ENCODE measurements at regions not wholly inside any gene's neighbourhood (a gene's known extent, or its start where the extent isn't known, plus 50 kb on each side); places are given as distances from the start of the nearest gene placed in this dataset.

- TF ChIP-seq CTCF (IDR thresholded peaks at IDR 0.05) = no peak
- no peak for TF ChIP-seq POLR2A (IDR thresholded peaks at IDR 0.05)
- Histone ChIP-seq H3K27ac (no peak overlapping the region), H3K9me3 (no peaks in the 10 kb centered on the region), H3K4me1 (no peaks in the 10 kb centered on the region), H3K27me3 (no peaks in the 10 kb centered on the region), H3K4me3 (no peak overlapping the region), H3K36me3 (no peaks in the 10 kb centered on the region)
- DNase-seq = no peak
Observed at GRCh38 chr4:11153171-11153750, 275.4 kb downstream of the HS3ST1 start.

GRCh38 chr4:11152684-11153083 lies 276.0 kb downstream of the HS3ST1 start:
- Histone ChIP-seq H3K27ac (no peak overlapping the region), H3K27me3 (no peaks in the 10 kb centered on the region), H3K9me3 (no peaks in the 10 kb centered on the region), H3K4me3 (no peak overlapping the region), H3K36me3 (no peaks in the 10 kb centered on the region), H3K4me1 (no peaks in the 10 kb centered on the region)
- no peak for DNase-seq
- TF ChIP-seq CTCF (IDR thresholded peaks at IDR 0.05) (no peak), POLR2A (IDR thresholded peaks at IDR 0.05) (no peak)

- no peak for DNase-seq
- Histone ChIP-seq H3K27ac (no peak overlapping the region), H3K9me3 (no peaks in the 10 kb centered on the region), H3K27me3 (no peaks in the 10 kb centered on the region), H3K4me1 (no peaks in the 10 kb centered on the region), H3K36me3 (no peaks in the 10 kb centered on the region), H3K4me3 (no peak overlapping the region)
- TF ChIP-seq POLR2A (IDR thresholded peaks at IDR 0.05) (no peak), CTCF (IDR thresholded peaks at IDR 0.05) (no peak)
Observed at GRCh38 chr4:11151500-11151899, 277.2 kb downstream of the HS3ST1 start.

GRCh38 chr4:11149612-11150259 lies 279.0 kb downstream of the HS3ST1 start:
- no peak for TF ChIP-seq CTCF (IDR thresholded peaks at IDR 0.05)
- TF ChIP-seq POLR2A (IDR thresholded peaks at IDR 0.05) = no peak
- no peaks in the 10 kb centered on the region for H3K36me3 ChIP-seq
- DNase-seq = no peak
- no peaks in the 10 kb centered on the region for H3K27me3 ChIP-seq
- no peaks in the 10 kb centered on the region for H3K4me1 ChIP-seq
- no peak overlapping the region for H3K4me3 ChIP-seq
- no peak overlapping the region for H3K27ac ChIP-seq
- no peaks in the 10 kb centered on the region for H3K9me3 ChIP-seq

- H3K27ac ChIP-seq = no peak overlapping the region
- H3K9me3 ChIP-seq = no peaks in the 10 kb centered on the region
- TF ChIP-seq CTCF (IDR thresholded peaks at IDR 0.05) (no peak), POLR2A (IDR thresholded peaks at IDR 0.05) (no peak)
- no peaks in the 10 kb centered on the region for H3K36me3 ChIP-seq
- no peaks in the 10 kb centered on the region for H3K27me3 ChIP-seq
- DNase-seq = no peak
- no peaks in the 10 kb centered on the region for H3K4me1 ChIP-seq
- H3K4me3 ChIP-seq = no peak overlapping the region
Observed at GRCh38 chr4:11139871-11140270, 288.8 kb downstream of the HS3ST1 start.
